ENCODE measurements at regions not wholly inside any gene's neighbourhood (a gene's known extent, or its start where the extent isn't known, plus 50 kb on each side); places are given as distances from the start of the nearest gene placed in this dataset.

DNA sequence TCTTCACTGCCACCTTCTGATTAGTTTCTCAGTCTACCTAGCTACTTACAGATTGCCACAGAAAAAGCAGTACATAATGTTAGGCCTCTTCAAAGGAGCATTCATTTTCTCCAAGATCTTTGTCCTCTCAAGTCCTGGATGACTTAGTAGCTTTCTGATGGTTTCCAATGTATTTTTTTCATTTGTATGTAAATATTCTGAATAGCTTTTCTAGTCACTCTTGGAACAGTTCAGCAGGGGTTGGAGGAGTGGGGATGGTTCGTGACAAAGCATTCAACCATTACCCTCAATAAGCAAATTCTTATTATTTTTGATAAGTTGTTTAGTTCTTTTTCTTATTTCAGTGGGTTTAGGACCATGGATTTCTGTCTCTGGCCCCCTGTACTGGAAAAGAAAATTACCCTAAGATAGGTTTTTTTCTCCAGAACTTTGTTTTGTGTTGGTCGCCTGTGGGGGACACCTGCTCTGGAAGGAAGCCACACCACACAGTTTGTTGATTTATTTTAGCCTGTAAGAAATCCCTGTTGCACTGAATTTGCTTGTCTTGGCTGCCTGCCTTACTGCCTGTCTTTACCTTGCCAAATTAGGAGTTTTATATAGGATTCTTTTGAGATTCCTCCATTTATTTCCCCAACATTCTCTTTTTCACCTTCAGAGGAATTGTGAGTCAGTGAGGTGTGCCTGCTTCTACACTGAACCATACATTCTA, 247.9 kb downstream of the RFPL4B start:
- Histone ChIP-seq H3K27me3 (ENCODE audit: control insufficient read depth in 1 of 2, insufficient read depth in 1 of 2, low read length in 2 of 2) (no peaks in the 10 kb centered on the region), H4K91ac (ENCODE audit: low read length) (no peak overlapping the region), H3K4ac (ENCODE audit: low read depth in 1 of 2, low read length in 2 of 2) (no peak overlapping the region), H3K9ac (ENCODE audit: low read length) (no peak overlapping the region), H3K36me3 (ENCODE audit: control insufficient read depth in 1 of 2, insufficient read depth in 2 of 2, low read depth in 1 of 2, low read length in 2 of 2) (no peaks in the 10 kb centered on the region), H2AK5ac (ENCODE audit: low read length, severe bottlenecking) (no peak overlapping the region), H3K14ac (ENCODE audit: low read length in 2 of 2) (no peak overlapping the region), H2BK12ac (ENCODE audit: low read length in 2 of 2) (no peak overlapping the region), H3K79me1 (replicated peaks; ENCODE audit: low read length, poor library complexity, severe bottlenecking) (no peaks in the 10 kb centered on the region), H3K23ac (ENCODE audit: low read length in 2 of 2) (no peak overlapping the region), H3K27ac (ENCODE audit: low read length, poor library complexity, severe bottlenecking) (no peak overlapping the region), H2BK15ac (ENCODE audit: low read depth, poor library complexity, severe bottlenecking) (no peak overlapping the region), H3K4me3 (ENCODE audit: insufficient read depth in 1 of 2, low read depth in 1 of 2, low read length in 2 of 2) (no peak overlapping the region), H3K9me3 (ENCODE audit: control insufficient read depth, low read length) (peaks cover 12% of the 10 kb centered on the region), H2BK120ac (ENCODE audit: low read depth, low read length) (no peak overlapping the region), H2AFZ (ENCODE audit: low read depth, low read length) (no peak overlapping the region), H4K8ac (ENCODE audit: low read length) (no peak overlapping the region), H3K18ac (ENCODE audit: low read depth in 1 of 2, low read length in 2 of 2) (no peak overlapping the region), H3K4me2 (ENCODE audit: low read length, poor library complexity, severe bottlenecking) (no peak overlapping the region), H2BK5ac (ENCODE audit: low read depth, low read length, poor library complexity, severe bottlenecking) (no peak overlapping the region), H3K4me1 (ENCODE audit: control insufficient read depth, insufficient read depth, low read depth, low read length) (no peaks in the 10 kb centered on the region)
- DNase-seq: no peak
- 80% methylated on average over 1 of the region's 2 CpGs for WGBS

DNA sequence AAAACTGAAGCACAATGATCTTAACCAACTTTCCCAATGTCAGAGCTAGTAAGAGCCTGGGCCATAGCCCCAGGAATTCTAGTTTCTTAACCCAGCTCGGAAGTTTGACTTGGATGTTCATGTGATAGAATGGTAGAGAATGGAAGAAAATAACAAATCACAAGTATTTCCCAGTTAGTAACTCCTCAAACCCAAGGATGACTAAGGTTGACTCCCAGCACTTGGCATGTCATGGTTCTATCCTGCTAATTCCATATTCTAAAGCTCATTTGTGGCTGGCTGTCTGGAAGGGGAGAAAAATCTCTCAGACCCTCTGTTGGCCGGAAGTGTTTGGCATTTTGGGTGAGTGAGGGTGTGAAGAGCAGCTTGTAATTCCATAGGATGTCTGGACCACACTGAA, 248.7 kb downstream of the RFPL4B start:
- H3K4ac ChIP-seq (ENCODE audit: low read depth in 1 of 2, low read length in 2 of 2): no peak overlapping the region
- no peak overlapping the region for H3K4me3 ChIP-seq (ENCODE audit: insufficient read depth in 1 of 2, low read depth in 1 of 2, low read length in 2 of 2)
- no peak overlapping the region for H2AK5ac ChIP-seq (ENCODE audit: low read length, severe bottlenecking)
- H2BK120ac ChIP-seq (ENCODE audit: low read depth, low read length): no peak overlapping the region
- H3K4me1 ChIP-seq (ENCODE audit: control insufficient read depth, insufficient read depth, low read depth, low read length): no peaks in the 10 kb centered on the region
- H3K9ac ChIP-seq (ENCODE audit: low read length): no peak overlapping the region
- peaks cover 12% of the 10 kb centered on the region for H3K9me3 ChIP-seq (ENCODE audit: control insufficient read depth, low read length)
- H3K18ac ChIP-seq (ENCODE audit: low read depth in 1 of 2, low read length in 2 of 2): no peak overlapping the region
- no peak overlapping the region for H2BK15ac ChIP-seq (ENCODE audit: low read depth, poor library complexity, severe bottlenecking)
- H3K14ac ChIP-seq (ENCODE audit: low read length in 2 of 2): no peak overlapping the region
- no peak for DNase-seq
- H2AFZ ChIP-seq (ENCODE audit: low read depth, low read length): no peak overlapping the region
- H2BK5ac ChIP-seq (ENCODE audit: low read depth, low read length, poor library complexity, severe bottlenecking): no peak overlapping the region
- H3K27me3 ChIP-seq (ENCODE audit: control insufficient read depth in 1 of 2, insufficient read depth in 1 of 2, low read length in 2 of 2): no peaks in the 10 kb centered on the region
- H3K4me2 ChIP-seq (ENCODE audit: low read length, poor library complexity, severe bottlenecking): no peak overlapping the region
- no peaks in the 10 kb centered on the region for H3K36me3 ChIP-seq (ENCODE audit: control insufficient read depth in 1 of 2, insufficient read depth in 2 of 2, low read depth in 1 of 2, low read length in 2 of 2)
- no peak overlapping the region for H2BK12ac ChIP-seq (ENCODE audit: low read length in 2 of 2)
- no peak overlapping the region for H3K27ac ChIP-seq (ENCODE audit: low read length, poor library complexity, severe bottlenecking)
- H4K91ac ChIP-seq (ENCODE audit: low read length): no peak overlapping the region
- no CpG with 5 or more reads among the region's 2 CpGs for WGBS
- no peak overlapping the region for H4K8ac ChIP-seq (ENCODE audit: low read length)
- H3K79me1 ChIP-seq (replicated peaks; ENCODE audit: low read length, poor library complexity, severe bottlenecking): no peaks in the 10 kb centered on the region
- no peak overlapping the region for H3K23ac ChIP-seq (ENCODE audit: low read length in 2 of 2)

DNA sequence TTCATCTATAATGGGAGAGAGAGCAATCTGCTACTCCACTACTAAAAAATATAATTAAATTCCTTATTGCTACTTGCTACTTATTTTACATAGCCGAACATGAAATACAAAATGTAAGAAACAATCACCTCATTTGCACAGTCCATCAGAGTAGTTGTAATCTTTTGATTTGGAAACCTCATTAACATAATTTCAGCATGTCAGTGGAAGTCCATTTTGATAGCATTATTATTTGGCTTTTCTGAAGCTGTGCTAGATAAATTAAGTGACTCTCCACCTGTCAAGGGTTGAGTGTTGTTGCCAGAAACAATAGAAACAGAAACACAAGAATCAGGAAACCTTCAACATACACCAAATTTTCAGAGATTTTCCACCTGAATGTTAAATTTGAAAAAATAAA, 250.0 kb downstream of the RFPL4B start:
- Histone ChIP-seq H2BK15ac (ENCODE audit: low read depth, poor library complexity, severe bottlenecking) (no peak overlapping the region), H3K79me1 (replicated peaks; ENCODE audit: low read length, poor library complexity, severe bottlenecking) (no peaks in the 10 kb centered on the region)
- no CpG with 5 or more reads among the region's 1 CpG for WGBS

DNA sequence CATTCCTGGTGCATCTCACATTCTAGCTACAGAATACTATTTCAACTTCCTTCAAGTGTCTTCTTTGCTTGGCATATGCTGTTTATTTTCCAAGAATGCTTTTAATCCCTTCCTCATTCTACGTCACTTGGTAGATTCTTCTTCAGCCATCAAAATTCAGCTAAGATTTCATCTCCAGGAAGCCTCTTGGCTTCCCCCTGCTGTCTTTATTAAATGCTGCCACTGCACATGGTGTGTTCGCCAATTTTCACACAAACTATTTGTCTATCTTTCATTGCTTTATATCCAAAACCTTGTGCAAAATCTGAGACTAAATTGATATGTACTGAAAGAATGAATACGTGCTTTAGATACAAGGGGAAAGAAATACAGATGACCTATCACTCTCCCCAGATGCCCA, 253.0 kb downstream of the RFPL4B start:
- Histone ChIP-seq H3K9me3 (ENCODE audit: control insufficient read depth, low read length) (no peaks in the 10 kb centered on the region), H3K9ac (ENCODE audit: low read length) (no peak overlapping the region), H3K18ac (ENCODE audit: low read depth in 1 of 2, low read length in 2 of 2) (no peak overlapping the region), H4K91ac (ENCODE audit: low read length) (no peak overlapping the region), H3K4me1 (ENCODE audit: control insufficient read depth, insufficient read depth, low read depth, low read length) (no peaks in the 10 kb centered on the region), H3K4me3 (ENCODE audit: insufficient read depth in 1 of 2, low read depth in 1 of 2, low read length in 2 of 2) (no peak overlapping the region), H3K4me2 (ENCODE audit: low read length, poor library complexity, severe bottlenecking) (no peak overlapping the region), H3K4ac (ENCODE audit: low read depth in 1 of 2, low read length in 2 of 2) (no peak overlapping the region), H2AK5ac (ENCODE audit: low read length, severe bottlenecking) (no peak overlapping the region), H3K14ac (ENCODE audit: low read length in 2 of 2) (no peak overlapping the region), H2AFZ (ENCODE audit: low read depth, low read length) (no peak overlapping the region), H3K79me1 (replicated peaks; ENCODE audit: low read length, poor library complexity, severe bottlenecking) (no peaks in the 10 kb centered on the region), H3K36me3 (ENCODE audit: control insufficient read depth in 1 of 2, insufficient read depth in 2 of 2, low read depth in 1 of 2, low read length in 2 of 2) (no peaks in the 10 kb centered on the region), H3K27me3 (ENCODE audit: control insufficient read depth in 1 of 2, insufficient read depth in 1 of 2, low read length in 2 of 2) (no peaks in the 10 kb centered on the region), H2BK5ac (ENCODE audit: low read depth, low read length, poor library complexity, severe bottlenecking) (no peak overlapping the region), H3K27ac (ENCODE audit: low read length, poor library complexity, severe bottlenecking) (no peak overlapping the region), H3K23ac (ENCODE audit: low read length in 2 of 2) (no peak overlapping the region), H4K8ac (ENCODE audit: low read length) (no peak overlapping the region), H2BK15ac (ENCODE audit: low read depth, poor library complexity, severe bottlenecking) (no peak overlapping the region), H2BK120ac (ENCODE audit: low read depth, low read length) (no peak overlapping the region), H2BK12ac (ENCODE audit: low read length in 2 of 2) (no peak overlapping the region)
- DNase-seq: no peak
- WGBS: 90% methylated on average over 2 of the region's 3 CpGs

More for the DNA sequence above, 250.0 kb downstream of the RFPL4B start:
- H3K18ac ChIP-seq (ENCODE audit: low read depth in 1 of 2, low read length in 2 of 2): no peak overlapping the region
- H3K9me3 ChIP-seq (ENCODE audit: control insufficient read depth, low read length): peaks cover 12% of the 10 kb centered on the region
- no peak overlapping the region for H2AK5ac ChIP-seq (ENCODE audit: low read length, severe bottlenecking)
- H3K36me3 ChIP-seq (ENCODE audit: control insufficient read depth in 1 of 2, insufficient read depth in 2 of 2, low read depth in 1 of 2, low read length in 2 of 2): no peaks in the 10 kb centered on the region
- H3K14ac ChIP-seq (ENCODE audit: low read length in 2 of 2): no peak overlapping the region
- H3K4me2 ChIP-seq (ENCODE audit: low read length, poor library complexity, severe bottlenecking): no peak overlapping the region
- no peak overlapping the region for H3K27ac ChIP-seq (ENCODE audit: low read length, poor library complexity, severe bottlenecking)
- H3K4me3 ChIP-seq (ENCODE audit: insufficient read depth in 1 of 2, low read depth in 1 of 2, low read length in 2 of 2): no peak overlapping the region
- no peak overlapping the region for H3K4ac ChIP-seq (ENCODE audit: low read depth in 1 of 2, low read length in 2 of 2)
- H3K4me1 ChIP-seq (ENCODE audit: control insufficient read depth, insufficient read depth, low read depth, low read length): no peaks in the 10 kb centered on the region
- no peak for DNase-seq
- H2BK120ac ChIP-seq (ENCODE audit: low read depth, low read length): no peak overlapping the region
- H3K9ac ChIP-seq (ENCODE audit: low read length): no peak overlapping the region
- no peak overlapping the region for H3K23ac ChIP-seq (ENCODE audit: low read length in 2 of 2)
- no peak overlapping the region for H4K91ac ChIP-seq (ENCODE audit: low read length)
- no peak overlapping the region for H2AFZ ChIP-seq (ENCODE audit: low read depth, low read length)
- no peak overlapping the region for H2BK5ac ChIP-seq (ENCODE audit: low read depth, low read length, poor library complexity, severe bottlenecking)
- no peak overlapping the region for H4K8ac ChIP-seq (ENCODE audit: low read length)
- H3K27me3 ChIP-seq (ENCODE audit: control insufficient read depth in 1 of 2, insufficient read depth in 1 of 2, low read length in 2 of 2): no peaks in the 10 kb centered on the region
- H2BK12ac ChIP-seq (ENCODE audit: low read length in 2 of 2): no peak overlapping the region

All from mesenchymal stem cell (in vitro differentiated cells and primary cell).